HG03159 (cell line): ENCODE measurements at regions not wholly inside any gene's neighbourhood (a gene's known extent, or its start where the extent isn't known, plus 50 kb on each side); places are given as distances from the start of the nearest gene placed in this dataset.
"Not testable (repeated sequence)": the region's sequence is repeated elsewhere in the genome, so short reads cannot be mapped to it uniquely, and the experiment has no call there.

Source experiments
- ATAC-seq: cut with Tn5 transposase; IDR thresholded peaks from one replicate; pipeline ENCODE4 v1.9.1; 2021; ENCODE audit warnings: mild to moderate bottlenecking, moderate library complexity; ENCODE audit not compliant: unreplicated experiment

GRCh38 chr7:14973712-14974428 lies 71.3 kb upstream of the DGKB start:
- no peak for ATAC-seq

DNA sequence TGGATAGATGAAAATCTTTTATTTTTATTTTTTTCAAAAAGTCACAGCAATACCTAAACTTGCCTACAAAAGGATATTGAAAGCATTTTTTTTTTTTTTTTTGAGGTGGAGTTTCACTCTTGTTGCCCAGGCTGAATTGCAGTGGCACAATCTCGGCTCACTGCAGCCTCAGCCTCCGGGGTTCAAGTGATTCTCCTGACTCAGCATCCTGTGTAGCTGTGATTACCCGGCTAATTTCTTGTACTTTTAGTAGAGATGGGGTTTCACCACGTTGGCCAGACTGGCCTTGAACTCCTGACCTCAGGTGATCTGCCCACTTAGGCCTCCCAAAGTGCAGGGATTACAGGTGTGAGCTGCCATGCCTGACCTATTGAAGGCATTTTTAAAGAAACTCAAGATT lies 69.1 kb upstream of the DGKB start:
- not testable (repeated sequence) for ATAC-seq

- not testable (repeated sequence) for ATAC-seq
Observed at GRCh38 chr7:14967376-14967775, 64.8 kb upstream of the DGKB start.

DNA sequence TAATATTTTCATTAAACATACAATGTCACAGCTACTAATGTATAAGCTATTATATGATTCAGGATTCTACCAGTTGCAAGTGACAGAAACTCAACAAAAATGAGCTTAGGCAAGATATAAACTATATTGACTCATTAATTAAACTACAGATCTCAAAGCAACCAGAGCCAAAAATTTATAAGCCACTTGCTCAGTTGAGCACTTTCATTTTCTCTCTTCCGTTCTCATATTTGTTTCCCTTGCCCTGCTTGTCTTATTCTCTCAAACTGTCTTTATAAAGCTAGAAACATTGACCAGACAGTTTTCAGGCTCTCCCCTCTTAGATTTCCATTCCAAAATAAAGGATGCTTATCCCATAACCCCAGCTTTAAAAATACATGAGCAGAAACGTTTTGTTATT lies 60.2 kb upstream of the DGKB start:
- ATAC-seq, result no peak

DNA sequence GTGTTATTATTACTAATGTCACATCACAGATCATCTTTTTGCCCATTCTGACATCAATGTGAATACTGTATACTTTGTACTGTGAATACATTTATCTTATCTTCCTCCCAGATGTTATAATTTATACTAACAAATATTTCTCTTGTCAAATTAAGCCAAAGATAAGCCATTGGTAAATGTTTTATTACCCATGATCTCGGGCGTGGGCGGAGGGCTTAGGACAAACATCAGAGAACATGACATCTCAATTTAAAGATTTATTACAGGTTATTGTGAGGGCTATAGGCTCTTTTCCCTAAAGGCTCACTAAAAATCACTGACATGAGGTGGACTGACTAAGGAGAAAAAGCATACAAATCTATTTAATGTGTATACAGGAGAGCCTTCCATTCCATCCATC lies 58.2 kb upstream of the DGKB start:
- no peak for ATAC-seq

DNA sequence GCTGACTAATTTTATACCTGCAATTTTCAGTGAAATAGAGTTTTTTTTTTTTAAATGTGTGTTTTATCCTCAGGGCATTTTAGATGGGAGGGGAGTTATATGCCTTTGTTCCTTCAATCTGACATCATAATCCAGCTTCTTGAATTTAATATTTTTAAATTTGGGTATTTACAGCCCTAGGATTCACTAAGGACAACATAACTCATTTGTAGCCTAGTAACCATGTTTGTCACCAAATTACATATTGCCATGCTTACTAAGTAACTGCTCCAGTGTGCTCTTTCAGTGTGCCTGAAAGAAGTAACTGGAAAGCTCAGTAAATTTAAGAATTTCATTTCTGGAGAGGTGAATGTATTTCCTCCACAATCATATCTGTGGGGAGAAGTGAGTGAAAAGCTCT lies 56.8 kb upstream of the DGKB start:
- no peak for ATAC-seq

- ATAC-seq, result no peak
Observed at GRCh38 chr7:14954035-14954434, 51.5 kb upstream of the DGKB start.
